Activated CD8-positive, alpha-beta T cell treated with anti-CD3 and anti-CD28 coated beads, Interleukin-2, amount 10 ng/mL, durations not matched to agents 7 days and 5 days (primary cell): ENCODE measurements at regions not wholly inside any gene's neighbourhood (a gene's known extent, or its start where the extent isn't known, plus 50 kb on each side); places are given as distances from the start of the nearest gene placed in this dataset.

Experiments
- ATAC-seq: fragments of 150-1000 bp; cut with Tn5 transposase; one replicate; pipeline ENCODE4 v1.10.0; 2021; ENCODE audit warnings: moderate library complexity
- CTCF ChIA-PET: fragments of 350-600 bp; sonication (Branson Sonifier 250); formaldehyde crosslinking; loops from one replicate; lab custom pipeline; 2021; ENCODE audit warnings: antibody characterized with exemption; lab: Charles Lee
- POLR2A ChIA-PET: fragments of 350-600 bp; sonication (Branson Sonifier 250); formaldehyde crosslinking; loops from one replicate; lab custom pipeline; 2021; ENCODE audit warnings: antibody characterized with exemption; lab: Charles Lee
- DNase-seq: peaks from one replicate; pipeline ENCODE4 v3.0.0-alpha.2; 2020
- H3K27ac Mint-ChIP-seq: one replicate; pipeline ENCODE4 v1.8.0; 2021; ENCODE audit warnings: mild to moderate bottlenecking, mixed read lengths
- H3K27me3 Mint-ChIP-seq: one replicate; pipeline ENCODE4 v1.8.0; 2021; ENCODE audit warnings: low read depth, mixed read lengths
- H3K36me3 Mint-ChIP-seq: one replicate; pipeline ENCODE4 v1.8.0; 2021; ENCODE audit warnings: low read depth, mixed read lengths
- H3K4me1 Mint-ChIP-seq: one replicate; pipeline ENCODE4 v1.8.0; 2021; ENCODE audit warnings: low read depth, mixed read lengths
- H3K4me3 Mint-ChIP-seq: one replicate; pipeline ENCODE4 v1.8.0; 2021; ENCODE audit warnings: mild to moderate bottlenecking, mixed read lengths
- H3K9me3 Mint-ChIP-seq: one replicate; pipeline ENCODE4 v1.8.0; 2022; ENCODE audit warnings: mixed read lengths; ENCODE audit not compliant: insufficient read depth

DNA sequence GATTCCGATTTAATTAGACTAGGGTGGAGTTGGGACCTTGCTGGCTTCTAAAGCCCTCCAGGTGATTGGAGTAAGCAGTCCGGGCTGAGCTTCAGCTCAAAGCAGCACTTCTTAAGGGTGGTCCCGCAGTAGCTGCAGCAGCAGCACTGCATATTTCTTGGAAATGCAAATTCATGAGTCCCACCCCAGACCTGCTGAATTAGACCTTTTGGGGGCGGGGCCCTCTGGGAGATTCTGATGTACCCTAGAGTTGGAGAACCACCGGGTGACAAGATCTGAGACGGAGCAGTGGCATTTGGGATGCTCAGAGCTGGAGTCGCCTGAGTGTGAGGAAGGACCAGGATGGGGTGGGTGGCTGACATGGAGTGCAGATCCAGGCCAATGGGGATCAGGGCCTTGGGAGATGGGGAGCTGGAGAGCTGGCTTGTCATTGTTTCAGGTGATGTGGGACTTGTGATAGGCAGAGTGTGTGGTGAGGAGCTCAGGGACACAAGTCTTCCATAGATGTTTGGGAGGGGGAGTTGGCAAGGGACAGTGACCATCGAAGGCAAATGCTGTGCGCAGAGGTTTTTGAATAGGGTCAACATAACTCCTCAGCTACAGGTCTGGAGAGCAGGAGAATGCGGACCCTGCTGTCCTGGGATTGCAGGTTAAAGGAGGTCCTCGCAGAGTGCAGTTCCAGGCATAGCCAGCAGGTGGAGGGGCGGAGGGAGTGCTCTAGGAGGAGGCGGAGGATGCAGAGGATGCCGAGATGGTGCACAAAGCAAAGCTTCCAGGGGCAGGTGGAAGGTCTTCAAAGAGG lies 130.9 kb upstream of the RAB12 start:
- H3K27me3 Mint-ChIP-seq, result peaks cover 17% of the 10 kb centered on the region
- no peaks in the 10 kb centered on the region for H3K9me3 Mint-ChIP-seq
- ATAC-seq (peak; percentile 89), DNase-seq (peak; percentile 76)
- H3K36me3 Mint-ChIP-seq, result no peaks in the 10 kb centered on the region
- no peak overlapping the region for H3K27ac Mint-ChIP-seq
- peaks cover under 1% of the 10 kb centered on the region for H3K4me1 Mint-ChIP-seq
- no peak overlapping the region for H3K4me3 Mint-ChIP-seq
- ChIA-PET CTCF (interaction anchor here (1.3 to 2.1 kb wide), 2 partner anchors 15 to 509 kb away, joined by 5 to 9 read pairs; no protein-coding TSS in a partner anchor), POLR2A (interaction anchor here (1.0 kb wide), 1 partner anchor 9 kb away, joined by 3 read pairs; no protein-coding TSS in a partner anchor)

DNA sequence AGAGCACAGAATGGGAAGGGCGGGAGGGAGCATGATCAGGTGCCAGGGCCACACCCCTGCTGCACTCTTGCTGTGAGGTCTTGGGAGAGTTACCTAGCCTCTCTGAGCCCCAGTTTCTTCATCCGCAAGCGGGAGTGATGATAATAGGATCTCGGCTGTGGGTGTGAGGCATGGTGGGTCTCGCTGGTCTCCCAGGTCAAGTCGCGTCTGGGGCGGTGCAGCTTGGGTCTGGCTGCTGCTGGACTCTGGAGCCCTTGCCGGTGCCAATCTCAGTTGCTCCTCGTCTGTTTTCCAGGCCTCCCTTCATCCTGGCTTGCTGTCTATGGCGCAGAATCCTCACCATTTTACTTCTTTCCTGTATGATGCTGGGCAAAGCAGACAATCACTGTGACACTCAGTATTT lies 130.3 kb upstream of the RAB12 start:
- Mint-ChIP-seq H3K27ac (no peak overlapping the region), H3K4me1 (no peaks in the 10 kb centered on the region), H3K27me3 (peaks cover 17% of the 10 kb centered on the region), H3K4me3 (no peak overlapping the region), H3K9me3 (no peaks in the 10 kb centered on the region), H3K36me3 (no peaks in the 10 kb centered on the region)
- DNase-seq, result no peak
- no peak for ATAC-seq
- CTCF ChIA-PET, result interaction anchor here (1.3 to 2.1 kb wide), 2 partner anchors 15 to 509 kb away, joined by 5 to 9 read pairs; no protein-coding TSS in a partner anchor
- POLR2A ChIA-PET, result interaction anchor here (1.0 kb wide), 1 partner anchor 10 kb away, joined by 3 read pairs; no protein-coding TSS in a partner anchor

DNA sequence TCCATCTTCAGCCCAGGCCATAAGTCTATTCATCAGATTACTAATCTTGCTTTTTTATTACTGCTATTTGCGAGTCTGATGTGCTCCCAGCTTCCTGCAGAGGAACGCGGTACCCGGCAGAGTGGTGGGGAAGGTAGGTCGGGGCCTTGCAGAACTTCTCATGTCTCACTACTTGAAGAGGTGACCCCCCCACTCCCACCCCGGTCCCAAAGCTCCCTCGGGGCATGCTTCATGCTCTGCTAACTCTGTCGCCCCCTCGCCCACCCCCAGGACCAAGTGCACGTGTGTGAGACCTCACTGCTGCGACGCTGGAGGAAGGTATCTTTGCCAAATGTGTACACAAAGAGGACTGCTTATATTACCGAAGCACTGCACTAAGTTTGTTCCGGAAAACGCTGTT lies 129.4 kb upstream of the RAB12 start:
- CTCF ChIA-PET, result interaction anchor here (2.1 kb wide), 1 partner anchor 14 kb away, joined by 5 read pairs; no protein-coding TSS in a partner anchor
- no peaks in the 10 kb centered on the region for H3K9me3 Mint-ChIP-seq
- H3K4me3 Mint-ChIP-seq, result no peak overlapping the region
- no peaks in the 10 kb centered on the region for H3K36me3 Mint-ChIP-seq
- POLR2A ChIA-PET, result no interaction called here
- no peaks in the 10 kb centered on the region for H3K4me1 Mint-ChIP-seq
- peaks cover 14% of the 10 kb centered on the region for H3K27me3 Mint-ChIP-seq
- ATAC-seq, result no peak
- no peak for DNase-seq
- H3K27ac Mint-ChIP-seq, result no peak overlapping the region

DNA sequence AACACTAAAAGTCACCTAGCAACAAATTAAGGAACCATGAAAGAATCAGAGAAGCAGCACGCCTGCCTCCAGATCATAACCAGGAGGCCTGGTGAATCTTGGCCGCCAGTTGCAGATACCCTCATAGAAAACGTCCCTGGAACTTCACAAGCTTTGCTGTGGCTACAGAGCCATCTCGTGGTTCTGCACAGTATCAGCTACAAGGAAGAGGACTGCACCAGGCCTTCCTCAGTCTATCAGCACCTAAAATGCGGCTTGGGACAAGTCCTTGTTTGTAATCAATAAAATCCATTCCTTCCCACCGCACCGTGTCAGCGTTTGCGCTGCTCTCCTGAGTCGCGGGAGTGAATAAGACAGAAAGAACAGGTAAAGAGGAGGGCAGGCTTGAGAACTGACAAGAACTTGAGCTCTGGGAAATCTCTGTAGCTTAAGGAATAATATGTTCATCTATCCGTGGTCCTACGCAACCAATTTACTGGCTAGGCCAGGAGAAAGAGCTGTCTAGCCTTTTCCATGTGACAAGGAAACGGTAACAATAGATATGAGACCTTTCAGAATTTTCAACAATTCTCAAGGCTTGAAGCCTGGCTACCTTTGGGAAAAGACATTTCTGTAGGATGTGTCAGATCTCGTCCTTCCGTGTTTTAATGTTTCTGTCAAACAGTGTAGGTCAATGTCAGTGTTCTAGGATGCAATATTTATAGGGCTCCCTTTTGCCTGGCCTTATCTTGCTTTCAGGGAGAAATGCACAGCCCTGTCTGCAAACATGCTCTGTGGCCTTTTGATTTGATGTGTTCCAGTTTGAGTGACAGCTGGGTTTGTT lies 128.5 kb upstream of the RAB12 start:
- H3K27me3 Mint-ChIP-seq, result peaks cover 14% of the 10 kb centered on the region
- POLR2A ChIA-PET, result interaction anchor here (0.6 kb wide), 1 partner anchor 29 kb away, joined by 5 read pairs; no protein-coding TSS in a partner anchor

DNA sequence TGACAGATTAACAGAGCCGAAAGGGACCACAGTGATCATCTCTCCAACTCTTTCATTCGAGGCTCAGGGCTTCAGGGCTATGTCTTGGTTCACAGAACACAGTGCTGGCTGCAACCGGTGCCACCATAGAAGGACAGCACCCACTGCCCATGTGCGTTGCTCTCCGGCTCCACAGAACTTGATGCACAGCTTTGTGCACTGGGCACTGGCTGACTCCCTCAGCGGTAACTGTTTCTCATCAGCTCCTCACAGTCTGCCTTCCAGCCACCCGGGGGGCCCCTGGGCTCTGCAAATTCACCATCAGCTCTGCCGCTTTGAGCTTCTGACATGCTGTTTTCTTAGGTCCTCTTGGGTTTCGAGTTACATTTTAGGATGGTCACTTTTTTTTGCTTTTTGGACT lies 124.3 kb upstream of the RAB12 start:
- DNase-seq (no peak), ATAC-seq (no peak)
- Mint-ChIP-seq H3K4me1 (no peaks in the 10 kb centered on the region), H3K27ac (no peak overlapping the region), H3K4me3 (no peak overlapping the region), H3K27me3 (peaks cover 16% of the 10 kb centered on the region), H3K9me3 (no peaks in the 10 kb centered on the region), H3K36me3 (no peaks in the 10 kb centered on the region)
- ChIA-PET POLR2A (no interaction called here), CTCF (no interaction called here)

More for the DNA sequence above, 128.5 kb upstream of the RAB12 start:
- Mint-ChIP-seq H3K9me3 (no peaks in the 10 kb centered on the region), H3K27ac (no peak overlapping the region), H3K4me1 (no peaks in the 10 kb centered on the region), H3K4me3 (no peak overlapping the region), H3K36me3 (no peaks in the 10 kb centered on the region)
- ATAC-seq, result no peak
- no peak for DNase-seq
- CTCF ChIA-PET, result no interaction called here

DNA sequence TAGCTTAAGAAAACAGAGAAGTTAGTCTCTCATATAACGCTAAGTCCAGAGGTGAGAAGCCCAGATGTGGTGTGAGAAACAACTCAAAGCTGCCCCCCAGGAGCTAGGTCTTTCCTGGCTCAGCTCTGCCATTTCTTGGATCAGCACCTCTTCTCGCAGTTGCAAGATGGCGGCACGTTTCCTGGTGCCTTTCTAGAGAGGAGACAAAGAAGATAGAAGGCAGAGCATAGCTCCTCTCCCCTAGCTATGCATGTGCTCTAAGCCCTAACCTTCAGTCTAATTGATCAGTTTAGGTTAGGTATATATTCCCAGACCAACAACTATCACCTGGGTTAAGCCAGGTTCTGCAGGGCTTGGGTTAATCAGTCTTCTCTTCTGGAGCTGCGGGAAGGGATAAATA lies 119.5 kb upstream of the RAB12 start:
- ChIA-PET CTCF (no interaction called here), POLR2A (no interaction called here)
- Mint-ChIP-seq H3K4me1 (no peaks in the 10 kb centered on the region), H3K36me3 (no peaks in the 10 kb centered on the region), H3K27ac (no peak overlapping the region), H3K9me3 (no peaks in the 10 kb centered on the region), H3K27me3 (peaks cover 30% of the 10 kb centered on the region), H3K4me3 (no peak overlapping the region)
- DNase-seq (no peak), ATAC-seq (no peak)

DNA sequence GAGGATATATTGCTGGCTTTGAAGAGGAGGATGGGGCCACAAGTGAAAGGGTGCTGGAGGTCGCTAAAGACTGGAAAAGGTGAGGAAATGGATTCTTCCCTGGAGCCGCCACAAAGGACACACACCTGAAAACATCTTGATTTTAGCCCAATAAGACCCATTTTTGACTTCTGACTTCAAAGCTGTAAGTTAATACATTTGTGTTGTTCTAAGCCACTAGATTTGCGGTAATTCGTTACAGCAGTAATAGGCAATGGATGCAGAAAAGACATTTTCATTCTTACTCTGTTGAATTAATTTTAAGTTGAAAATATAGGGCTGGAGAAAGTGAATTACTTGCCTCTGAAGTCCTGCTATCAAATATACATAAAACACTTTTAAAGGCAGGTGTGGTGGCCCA lies 117.7 kb upstream of the RAB12 start:
- H3K27me3 Mint-ChIP-seq, result peaks cover 30% of the 10 kb centered on the region
- ATAC-seq (no peak), DNase-seq (no peak)
- no peaks in the 10 kb centered on the region for H3K36me3 Mint-ChIP-seq
- H3K4me3 Mint-ChIP-seq, result no peak overlapping the region
- H3K9me3 Mint-ChIP-seq, result no peaks in the 10 kb centered on the region
- ChIA-PET POLR2A (no interaction called here), CTCF (no interaction called here)
- no peaks in the 10 kb centered on the region for H3K4me1 Mint-ChIP-seq
- no peak overlapping the region for H3K27ac Mint-ChIP-seq

DNA sequence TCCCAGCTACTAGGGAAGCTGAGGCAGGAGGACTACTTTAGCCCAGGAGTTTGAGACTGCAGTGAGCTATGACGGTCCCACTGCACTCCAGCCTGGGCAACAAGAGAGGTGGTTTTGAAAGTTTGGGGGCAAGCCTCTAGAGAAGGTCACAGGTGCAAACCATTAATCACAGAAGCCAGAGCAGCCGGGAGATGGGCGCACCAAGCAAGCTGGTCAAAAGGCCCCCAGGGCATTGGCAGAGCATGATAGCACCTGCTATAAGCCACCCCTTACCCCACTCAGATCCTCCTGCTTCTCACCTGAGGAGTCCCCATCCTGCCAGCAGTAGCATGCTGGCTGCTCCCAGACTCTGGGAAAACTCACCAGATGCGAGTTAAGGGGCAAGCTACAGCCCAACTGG lies 116.1 kb upstream of the RAB12 start:
- ChIA-PET CTCF (interaction anchor here (1.6 kb wide), 1 partner anchor 15 kb away, joined by 5 read pairs; no protein-coding TSS in a partner anchor), POLR2A (no interaction called here)
- Mint-ChIP-seq H3K4me3 (no peak overlapping the region), H3K27ac (no peak overlapping the region), H3K9me3 (no peaks in the 10 kb centered on the region), H3K36me3 (no peaks in the 10 kb centered on the region), H3K27me3 (peaks cover 27% of the 10 kb centered on the region), H3K4me1 (no peaks in the 10 kb centered on the region)
- ATAC-seq (no peak), DNase-seq (no peak)

DNA sequence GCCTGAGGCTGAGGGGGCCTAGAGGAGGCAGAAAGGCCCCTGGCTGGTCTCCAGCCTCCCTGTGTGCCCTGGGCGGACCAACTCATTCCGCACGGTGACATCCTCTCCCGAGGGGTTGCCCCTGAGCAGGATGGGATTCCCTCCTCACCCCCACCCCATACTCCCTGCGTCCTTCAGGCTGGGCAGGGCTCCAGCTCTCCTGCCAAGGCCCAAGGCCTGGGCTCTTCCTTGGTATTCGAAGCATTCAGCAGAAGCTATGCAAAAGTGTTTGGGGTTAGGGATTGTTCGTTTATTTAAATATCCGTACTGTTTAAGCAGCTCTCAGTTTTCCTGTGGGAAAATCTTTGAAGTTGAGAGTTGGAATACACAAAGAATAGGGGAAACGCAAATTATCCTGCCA lies 113.1 kb upstream of the RAB12 start:
- Mint-ChIP-seq H3K9me3 (no peaks in the 10 kb centered on the region), H3K4me1 (no peaks in the 10 kb centered on the region), H3K36me3 (no peaks in the 10 kb centered on the region), H3K27ac (no peak overlapping the region), H3K4me3 (no peak overlapping the region), H3K27me3 (peaks cover 25% of the 10 kb centered on the region)
- ChIA-PET POLR2A (no interaction called here), CTCF (no interaction called here)
- no peak for ATAC-seq
- DNase-seq, result no peak

DNA sequence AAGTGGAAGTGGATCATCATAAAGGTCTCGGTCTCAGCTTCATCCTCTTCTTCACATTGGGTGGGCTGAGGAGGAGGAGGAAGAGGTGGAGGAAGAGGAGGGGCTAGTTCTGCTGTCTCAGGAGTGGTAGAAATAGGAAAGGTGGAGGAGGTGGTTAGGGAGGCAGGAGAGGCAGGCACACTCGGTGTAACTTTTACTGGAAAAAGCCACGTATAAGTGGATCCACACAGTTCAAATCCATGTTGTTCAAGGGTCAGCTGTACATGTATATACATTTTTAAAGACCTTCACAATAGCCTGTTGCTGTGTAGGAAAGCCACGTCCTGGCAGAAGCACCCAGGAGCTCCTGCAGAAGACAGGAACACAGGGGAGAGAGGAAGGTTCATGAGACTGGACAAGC lies 110.3 kb upstream of the RAB12 start:
- Mint-ChIP-seq H3K4me1 (no peaks in the 10 kb centered on the region), H3K27me3 (peaks cover 24% of the 10 kb centered on the region), H3K27ac (no peak overlapping the region), H3K36me3 (no peaks in the 10 kb centered on the region), H3K9me3 (no peaks in the 10 kb centered on the region), H3K4me3 (no peak overlapping the region)
- POLR2A ChIA-PET, result no interaction called here
- ATAC-seq (no peak), DNase-seq (no peak)
- CTCF ChIA-PET, result no interaction called here

DNA sequence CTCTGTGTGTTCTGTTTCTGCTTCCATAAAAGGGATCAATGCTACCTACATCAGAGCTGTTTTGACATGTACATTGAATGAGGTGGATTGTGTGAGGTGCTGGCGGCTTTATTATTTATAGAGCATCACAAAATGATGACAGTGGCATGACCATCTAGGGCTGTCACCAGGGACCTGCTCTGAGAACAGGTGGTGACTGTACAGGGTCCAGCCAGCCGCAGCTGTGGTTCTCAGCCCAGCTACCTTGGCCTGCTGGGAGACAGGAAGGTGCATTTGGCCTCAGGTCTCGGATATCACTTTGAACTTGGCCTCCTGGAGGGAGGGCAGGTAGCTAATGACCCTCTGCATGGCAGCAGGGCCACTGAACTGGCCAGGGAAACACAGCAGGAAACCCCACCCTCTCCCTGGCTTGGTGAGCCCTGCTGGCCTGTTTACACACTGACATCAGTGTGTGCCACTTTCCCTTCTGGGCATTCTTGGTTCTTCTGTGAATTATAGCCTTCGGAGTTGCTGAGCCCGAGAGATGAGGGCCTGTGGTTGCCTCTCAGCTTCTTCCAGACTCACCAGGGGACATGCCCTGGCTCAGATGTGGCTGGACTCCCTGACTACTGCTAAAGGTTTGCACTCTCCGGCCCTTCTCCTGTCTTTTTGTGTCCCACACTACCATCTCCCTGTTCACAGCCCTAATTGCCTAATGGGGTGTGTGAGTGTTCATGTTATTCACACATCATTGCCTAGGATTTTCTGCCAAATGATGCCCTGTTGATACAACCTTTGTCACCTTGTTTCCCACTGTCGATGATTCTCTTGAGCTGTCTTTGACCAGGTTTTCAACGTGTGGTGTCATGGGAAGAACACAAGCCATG lies 109.2 kb upstream of the RAB12 start:
- ATAC-seq (no peak), DNase-seq (no peak)
- H3K27me3 Mint-ChIP-seq, result peaks cover 18% of the 10 kb centered on the region
- no peaks in the 10 kb centered on the region for H3K4me1 Mint-ChIP-seq
- no peak overlapping the region for H3K27ac Mint-ChIP-seq
- no peaks in the 10 kb centered on the region for H3K9me3 Mint-ChIP-seq
- H3K4me3 Mint-ChIP-seq, result no peak overlapping the region
- no peaks in the 10 kb centered on the region for H3K36me3 Mint-ChIP-seq
- CTCF ChIA-PET, result no interaction called here
- POLR2A ChIA-PET, result interaction anchor here (0.6 kb wide), 1 partner anchor 9 kb away, joined by 3 read pairs; no protein-coding TSS in a partner anchor
